Type B pancreatic cell (in vitro differentiated cells): ENCODE measurements at regions not wholly inside any gene's neighbourhood (a gene's known extent, or its start where the extent isn't known, plus 50 kb on each side); places are given as distances from the start of the nearest gene placed in this dataset.

Experiments used
- DNase-seq: peaks from one replicate; pipeline ENCODE4 v3.0.0; 2021; ENCODE audit warnings: mixed read lengths; ENCODE audit not compliant: unreplicated experiment; ENCODE audit errors: extremely low spot score
- H3K27ac Mint-ChIP-seq: 2 replicates; pipeline ENCODE4 v1.8.0; 2021; ENCODE audit warnings: mild to moderate bottlenecking, mixed read lengths
- H3K27me3 Mint-ChIP-seq: 2 replicates; pipeline ENCODE4 v1.8.0; 2021; ENCODE audit warnings: mixed read lengths
- H3K36me3 Mint-ChIP-seq: 2 replicates; pipeline ENCODE4 v1.8.0; 2021; ENCODE audit warnings: mixed read lengths
- H3K4me1 Mint-ChIP-seq: one replicate; pipeline ENCODE4 v1.8.0; 2021; ENCODE audit warnings: mixed read lengths; ENCODE audit not compliant: unreplicated experiment
- H3K4me3 Mint-ChIP-seq: 2 replicates; pipeline ENCODE4 v1.8.0; 2021; ENCODE audit warnings: mild to moderate bottlenecking, mixed read lengths
- H3K9me3 Mint-ChIP-seq: 2 replicates; pipeline ENCODE4 v1.8.0; 2021; ENCODE audit warnings: mixed read lengths
- TF ChIP-seq, protein P1 (sequence below): fragments of 200-600 bp; sonication (generic); conservative IDR thresholded peaks from 2 replicates; pipeline ENCODE4 v1.5.0; 2021; ENCODE audit warnings: antibody characterized with exemption, mild to moderate bottlenecking

DNA sequence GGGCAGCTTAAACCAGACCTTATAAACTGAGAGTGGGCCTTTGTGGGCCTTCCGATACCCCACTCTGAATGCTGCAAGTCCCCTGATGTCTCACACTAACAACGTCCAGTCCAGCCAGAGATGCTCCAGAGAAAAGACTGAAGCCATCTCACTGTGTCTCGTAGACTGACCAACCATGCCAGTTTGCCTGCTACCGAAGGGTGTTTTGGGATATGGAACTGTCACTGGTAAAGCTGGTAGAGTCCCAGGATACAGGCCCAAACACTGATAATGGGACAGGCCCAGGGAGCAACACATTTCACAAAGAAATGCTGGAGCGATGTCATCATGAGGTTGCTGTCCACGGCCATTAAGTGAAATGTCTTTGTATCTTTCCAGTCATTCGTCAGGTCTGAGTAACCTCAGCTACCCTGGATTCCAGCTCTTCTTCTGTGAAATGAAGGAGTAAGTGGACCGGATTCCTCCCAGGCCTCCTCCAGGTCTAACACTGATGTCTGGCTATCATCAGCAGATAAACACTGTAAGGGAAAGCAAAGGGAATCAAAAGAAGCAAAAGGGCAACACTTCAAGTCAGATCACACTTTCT is 81.6 kb downstream of the SLC5A7 start:
- DNase-seq, result no peak
- H3K4me1 Mint-ChIP-seq, result no peaks in the 10 kb centered on the region
- no peaks in the 10 kb centered on the region for H3K9me3 Mint-ChIP-seq
- TF ChIP-seq, protein P1, sequence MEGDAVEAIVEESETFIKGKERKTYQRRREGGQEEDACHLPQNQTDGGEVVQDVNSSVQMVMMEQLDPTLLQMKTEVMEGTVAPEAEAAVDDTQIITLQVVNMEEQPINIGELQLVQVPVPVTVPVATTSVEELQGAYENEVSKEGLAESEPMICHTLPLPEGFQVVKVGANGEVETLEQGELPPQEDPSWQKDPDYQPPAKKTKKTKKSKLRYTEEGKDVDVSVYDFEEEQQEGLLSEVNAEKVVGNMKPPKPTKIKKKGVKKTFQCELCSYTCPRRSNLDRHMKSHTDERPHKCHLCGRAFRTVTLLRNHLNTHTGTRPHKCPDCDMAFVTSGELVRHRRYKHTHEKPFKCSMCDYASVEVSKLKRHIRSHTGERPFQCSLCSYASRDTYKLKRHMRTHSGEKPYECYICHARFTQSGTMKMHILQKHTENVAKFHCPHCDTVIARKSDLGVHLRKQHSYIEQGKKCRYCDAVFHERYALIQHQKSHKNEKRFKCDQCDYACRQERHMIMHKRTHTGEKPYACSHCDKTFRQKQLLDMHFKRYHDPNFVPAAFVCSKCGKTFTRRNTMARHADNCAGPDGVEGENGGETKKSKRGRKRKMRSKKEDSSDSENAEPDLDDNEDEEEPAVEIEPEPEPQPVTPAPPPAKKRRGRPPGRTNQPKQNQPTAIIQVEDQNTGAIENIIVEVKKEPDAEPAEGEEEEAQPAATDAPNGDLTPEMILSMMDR, result no peak
- peaks cover 8% of the 10 kb centered on the region for H3K27me3 Mint-ChIP-seq
- no peaks in the 10 kb centered on the region for H3K36me3 Mint-ChIP-seq
- no peak overlapping the region for H3K27ac Mint-ChIP-seq
- no peak overlapping the region for H3K4me3 Mint-ChIP-seq

DNA sequence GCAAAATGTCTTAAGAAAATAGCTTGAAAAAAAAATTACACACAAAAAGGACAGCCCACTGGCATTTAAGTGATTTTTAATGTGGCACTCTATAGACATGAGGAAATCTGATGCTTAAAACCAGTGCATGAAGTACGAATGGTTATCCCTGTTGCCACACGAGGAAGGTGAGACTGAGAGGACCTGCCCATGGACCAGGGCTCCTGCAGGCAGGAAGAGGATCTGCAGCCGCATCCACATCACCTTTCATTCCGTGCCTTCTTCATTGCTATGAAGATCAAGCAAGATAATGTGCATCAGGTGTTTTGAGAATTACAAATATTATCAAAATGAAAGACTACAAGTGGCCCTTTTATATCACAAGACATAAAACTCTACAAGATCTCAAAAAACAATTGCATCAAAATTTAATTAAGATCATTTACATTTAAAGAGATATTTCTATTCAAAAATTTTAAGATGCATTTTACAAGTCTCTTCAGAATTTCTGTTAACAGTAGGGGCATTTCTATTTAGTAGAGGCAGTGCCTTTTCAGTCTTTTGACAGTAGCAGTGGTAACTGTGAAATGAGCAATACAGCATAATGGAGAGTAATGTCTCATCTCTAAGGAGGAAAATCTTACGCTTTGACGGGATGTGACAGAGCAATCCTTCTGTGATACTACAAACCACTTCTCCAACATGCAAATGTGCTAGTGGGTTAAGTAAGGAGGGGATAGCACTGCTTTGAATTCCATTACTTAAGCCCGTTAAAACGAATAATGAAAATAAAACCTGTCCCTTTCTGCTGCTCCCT is 83.4 kb downstream of the SLC5A7 start:
- TF ChIP-seq, protein P1, result peak; percentile 56
- Mint-ChIP-seq H3K9me3 (no peaks in the 10 kb centered on the region), H3K4me3 (no peak overlapping the region), H3K36me3 (no peaks in the 10 kb centered on the region), H3K27me3 (peaks cover 15% of the 10 kb centered on the region), H3K27ac (no peak overlapping the region), H3K4me1 (no peaks in the 10 kb centered on the region)
- DNase-seq, result no peak

DNA sequence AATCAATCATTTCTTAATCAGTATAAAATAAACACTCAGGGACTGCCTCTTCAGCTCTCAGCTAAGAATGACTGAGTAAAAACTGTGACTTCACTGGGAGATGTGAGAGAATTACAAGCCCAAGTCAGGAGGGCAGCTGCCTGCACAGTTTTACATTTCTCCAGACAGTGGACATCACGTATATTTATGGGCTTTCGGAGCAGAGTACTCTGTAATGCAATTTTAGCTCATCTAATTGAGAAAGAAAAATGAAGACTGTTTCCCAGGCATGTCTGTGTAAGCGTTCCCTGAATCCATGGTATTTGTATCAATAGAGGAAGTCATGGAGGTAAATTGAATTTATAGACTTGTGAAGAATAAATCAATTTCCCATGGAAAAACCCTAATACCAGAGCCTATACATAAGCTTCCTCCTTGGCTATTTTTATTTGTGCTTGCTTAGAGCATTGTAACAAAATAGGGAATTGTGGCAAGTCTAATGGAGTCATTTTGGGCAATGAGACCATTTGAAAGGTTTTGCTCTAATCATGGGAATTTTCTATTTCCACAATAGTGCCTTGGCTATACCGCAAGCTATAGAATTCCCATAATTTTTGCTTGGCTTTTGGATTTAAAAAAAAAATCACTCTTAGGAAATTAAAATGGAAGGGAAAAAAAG is 87.2 kb downstream of the SLC5A7 start:
- TF ChIP-seq, protein P1, result no peak
- no peaks in the 10 kb centered on the region for H3K36me3 Mint-ChIP-seq
- H3K27ac Mint-ChIP-seq, result no peak overlapping the region
- H3K4me1 Mint-ChIP-seq, result no peaks in the 10 kb centered on the region
- H3K9me3 Mint-ChIP-seq, result no peaks in the 10 kb centered on the region
- H3K27me3 Mint-ChIP-seq, result peaks cover 13% of the 10 kb centered on the region
- no peak overlapping the region for H3K4me3 Mint-ChIP-seq
- no peak for DNase-seq

DNA sequence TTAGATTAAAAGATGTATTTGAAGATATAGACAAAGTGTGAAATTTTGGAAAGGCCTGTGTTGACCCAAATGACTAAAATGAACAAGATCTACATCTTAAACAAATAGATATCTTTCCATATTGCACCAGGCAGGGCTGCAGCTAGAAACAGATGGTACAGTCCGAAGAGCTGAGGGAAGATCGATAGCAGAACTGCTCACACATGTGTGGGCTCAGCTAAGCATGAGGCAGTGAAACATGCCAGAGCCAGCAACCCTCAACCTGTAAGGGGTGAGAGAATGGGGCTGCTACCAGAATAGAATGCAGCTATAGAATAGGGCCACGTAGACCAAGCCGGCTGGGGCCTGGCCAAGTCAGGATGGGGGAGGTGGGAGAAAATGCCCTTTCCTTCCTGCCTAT is 87.8 kb downstream of the SLC5A7 start:
- Mint-ChIP-seq H3K4me1 (no peaks in the 10 kb centered on the region), H3K4me3 (no peak overlapping the region), H3K27me3 (peaks cover 13% of the 10 kb centered on the region), H3K9me3 (no peaks in the 10 kb centered on the region), H3K27ac (no peak overlapping the region), H3K36me3 (no peaks in the 10 kb centered on the region)
- TF ChIP-seq, protein P1, result no peak
- no peak for DNase-seq

DNA sequence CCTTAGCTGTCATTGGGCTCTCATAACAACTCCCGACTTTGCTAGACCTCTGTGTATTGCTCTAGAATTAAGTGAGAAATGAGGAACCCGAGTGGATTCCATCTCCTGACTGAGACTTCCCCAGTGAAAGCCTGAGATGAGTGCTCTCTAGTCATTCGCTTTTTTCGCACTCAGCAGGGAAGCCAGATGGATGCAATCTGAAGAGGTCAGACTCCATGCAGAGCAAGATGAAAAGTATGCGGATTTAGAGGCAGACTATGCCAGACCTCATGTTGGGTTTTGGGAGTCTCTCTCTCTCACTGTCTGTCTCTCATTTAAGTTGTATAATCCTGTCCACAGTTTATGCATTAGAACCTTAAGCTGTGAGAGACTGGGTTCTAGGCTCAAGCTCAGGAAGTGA is 88.6 kb downstream of the SLC5A7 start:
- no peak for DNase-seq
- peaks cover 13% of the 10 kb centered on the region for H3K27me3 Mint-ChIP-seq
- H3K27ac Mint-ChIP-seq, result no peak overlapping the region
- no peaks in the 10 kb centered on the region for H3K36me3 Mint-ChIP-seq
- peaks cover 7% of the 10 kb centered on the region for H3K9me3 Mint-ChIP-seq
- no peaks in the 10 kb centered on the region for H3K4me1 Mint-ChIP-seq
- H3K4me3 Mint-ChIP-seq, result no peak overlapping the region
- TF ChIP-seq, protein P1, result no peak
